ENCODE measurements at regions not wholly inside any gene's neighbourhood (a gene's known extent, or its start where the extent isn't known, plus 50 kb on each side); places are given as distances from the start of the nearest gene placed in this dataset.

GRCh38 chr18:56128153-56128791 lies 510.1 kb downstream of the TXNL1 start:
- ChIA-PET CTCF (interaction anchor here (0.7 kb wide), 1 partner anchor 11 kb away, joined by 3 read pairs; no protein-coding TSS in a partner anchor), POLR2A (no interaction called here), RAD21 (ENCODE audit: unreplicated experiment) (no interaction called here), SMC1A (ENCODE audit: uncharacterized antibody, unreplicated experiment) (interaction anchor here (0.7 to 1.1 kb wide), 2 partner anchors 12 to 120 kb away, joined by 3 read pairs; no protein-coding TSS in a partner anchor)
- H4K20me1 ChIP-seq (ENCODE audit: control insufficient read depth, insufficient read depth): no peaks in the 10 kb centered on the region
- no peaks in the 10 kb centered on the region for H3K27me3 ChIP-seq (replicated peaks in 1 of 2; ENCODE audit: control insufficient read depth in 2 of 2, insufficient read depth in 2 of 2, low read length in 1 of 2)
- H3K4me2 ChIP-seq (ENCODE audit: control insufficient read depth, insufficient read depth): no peak overlapping the region
- H3K36me3 ChIP-seq (ENCODE audit: control insufficient read depth in 2 of 2, insufficient read depth in 2 of 2, low read length in 1 of 2): no peaks in the 10 kb centered on the region
- WGBS (ENCODE audit: insufficient coverage, insufficient replicate concordance, low lambda C conversion rate, missing lambda C conversion rate): 18% methylated on average over 2 of the region's 2 CpGs
- no peak overlapping the region for H3K4me3 ChIP-seq
- FAIRE-seq (no peak), ATAC-seq (no peak), DNase-seq (ENCODE audit: low read depth, low spot score) (no peak)
- H3K27ac ChIP-seq (ENCODE audit: control insufficient read depth, insufficient read depth): no peak overlapping the region
- H3K79me2 ChIP-seq (ENCODE audit: control insufficient read depth, insufficient read depth, low read length): no peaks in the 10 kb centered on the region
- intact Hi-C loops (cut with micrococcal nuclease; ENCODE audit: unreplicated experiment) (no loop called here), in situ Hi-C loops (cut with MboI) (no loop called here)
- H3K9ac ChIP-seq (ENCODE audit: control insufficient read depth, insufficient read depth, low read length): no peak overlapping the region
- no TSS peak for BruUV-seq (replicated peaks)
- no peaks in the 10 kb centered on the region for H3K4me1 ChIP-seq (ENCODE audit: control insufficient read depth, insufficient read depth, low read length)
- no peak overlapping the region for H2AFZ ChIP-seq (ENCODE audit: control insufficient read depth, low read depth, low read length)
- no peaks in the 10 kb centered on the region for H3K9me3 ChIP-seq (replicated peaks; ENCODE audit: control insufficient read depth, insufficient read depth, low read length)
- TF ChIP-seq SMAD1 (IDR thresholded peaks at IDR 0.05; ENCODE audit: low read depth, partially characterized antibody): no peak
- TF ChIP-seq BRCA1 (IDR thresholded peaks at IDR 0.05; ENCODE audit: low read depth, low read length): no peak
- TF ChIP-seq ELK1 (IDR thresholded peaks at IDR 0.05; ENCODE audit: low read depth, low read length): no peak
- no peak for TF ChIP-seq NFYB (IDR thresholded peaks at IDR 0.05; ENCODE audit: insufficient read depth, low read depth, low read length)
- no peak for TF ChIP-seq ETV6 (conservative IDR thresholded peaks at IDR 0.05 in 1 of 2, IDR thresholded peaks at IDR 0.05 in 1 of 2; ENCODE audit: borderline replicate concordance in 1 of 2, low read depth in 1 of 2)
- no peak for TF ChIP-seq MLLT1 (IDR thresholded peaks at IDR 0.05)
- TF ChIP-seq CEBPZ (IDR thresholded peaks at IDR 0.05; ENCODE audit: low read depth, low read length): no peak
- TF ChIP-seq IRF4 (IDR thresholded peaks at IDR 0.05; ENCODE audit: low read depth, low read length): no peak
- TF ChIP-seq RBBP5 (conservative IDR thresholded peaks at IDR 0.05): no peak
- no peak for TF ChIP-seq GATAD2B (conservative IDR thresholded peaks at IDR 0.05; ENCODE audit: low read depth)
- no peak for TF ChIP-seq NFIC (IDR thresholded peaks at IDR 0.05; ENCODE audit: low read depth, low read length)
- no peak for TF ChIP-seq E4F1 (IDR thresholded peaks at IDR 0.05; ENCODE audit: borderline replicate concordance, partially characterized antibody)
- no peak for TF ChIP-seq TARDBP (IDR thresholded peaks at IDR 0.05; ENCODE audit: borderline replicate concordance)
- TF ChIP-seq MTA3 (IDR thresholded peaks at IDR 0.05; ENCODE audit: borderline replicate concordance, low read length): no peak
- TF ChIP-seq NFXL1 (IDR thresholded peaks at IDR 0.05; ENCODE audit: borderline replicate concordance): no peak
- TF ChIP-seq TBL1XR1 (IDR thresholded peaks at IDR 0.05; ENCODE audit: low read depth, low read length): no peak
- TF ChIP-seq DPF2 (IDR thresholded peaks at IDR 0.05): no peak
